Activated T-helper 17 cell treated with anti-CD3 and anti-CD28 coated beads, Interleukin-2, amount 50 U/mL, for 72 hours (primary cell): ENCODE measurements at regions not wholly inside any gene's neighbourhood (a gene's known extent, or its start where the extent isn't known, plus 50 kb on each side); places are given as distances from the start of the nearest gene placed in this dataset.
"Not testable (repeated sequence)": the region's sequence is repeated elsewhere in the genome, so short reads cannot be mapped to it uniquely, and the experiment has no call there.

Experiments used
- ATAC-seq: fragments of 150-1000 bp; cut with Tn5 transposase; replicated peaks from 2 replicates; pipeline ENCODE4 v1.10.0; 2021; ENCODE audit warnings: mild to moderate bottlenecking, moderate library complexity
- H3K27ac Mint-ChIP-seq: one replicate; pipeline ENCODE4 v1.8.0; 2022; ENCODE audit warnings: mixed read lengths
- H3K27me3 Mint-ChIP-seq: one replicate; pipeline ENCODE4 v1.8.0; 2022; ENCODE audit warnings: mixed read lengths
- H3K36me3 Mint-ChIP-seq: one replicate; pipeline ENCODE4 v1.8.0; 2022; ENCODE audit warnings: low read depth, mild to moderate bottlenecking, mixed read lengths
- H3K4me1 Mint-ChIP-seq: one replicate; pipeline ENCODE4 v1.8.0; 2022; ENCODE audit warnings: mixed read lengths
- H3K4me3 Mint-ChIP-seq: one replicate; pipeline ENCODE4 v1.8.0; 2022; ENCODE audit warnings: mild to moderate bottlenecking, mixed read lengths
- H3K9me3 Mint-ChIP-seq: one replicate; pipeline ENCODE4 v1.8.0; 2022; ENCODE audit warnings: mixed read lengths

DNA sequence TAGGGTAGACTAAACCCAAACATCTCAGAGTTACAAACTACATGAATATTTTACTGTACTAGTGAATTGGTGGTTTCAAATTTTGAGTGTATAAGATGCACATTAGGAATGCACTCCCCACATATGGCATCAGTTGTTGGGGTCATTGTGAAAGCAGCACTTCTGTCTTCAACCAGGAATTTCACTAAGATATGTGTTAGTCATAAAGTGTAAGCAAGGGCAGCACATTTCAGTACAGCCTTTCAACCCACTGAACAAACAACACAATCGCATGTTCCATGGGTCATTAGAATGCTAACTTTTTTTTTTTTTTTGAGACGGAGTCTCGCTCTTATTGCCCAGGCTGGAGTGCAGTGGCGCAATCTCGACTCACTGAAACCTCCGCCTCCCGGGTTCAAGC, 164.1 kb upstream of the MAP2 start:
- no peak for ATAC-seq
- Mint-ChIP-seq H3K9me3 (peaks cover 9% of the 10 kb centered on the region), H3K27ac (no peak overlapping the region), H3K4me3 (no peak overlapping the region), H3K27me3 (no peaks in the 10 kb centered on the region), H3K36me3 (no peaks in the 10 kb centered on the region), H3K4me1 (no peaks in the 10 kb centered on the region)

DNA sequence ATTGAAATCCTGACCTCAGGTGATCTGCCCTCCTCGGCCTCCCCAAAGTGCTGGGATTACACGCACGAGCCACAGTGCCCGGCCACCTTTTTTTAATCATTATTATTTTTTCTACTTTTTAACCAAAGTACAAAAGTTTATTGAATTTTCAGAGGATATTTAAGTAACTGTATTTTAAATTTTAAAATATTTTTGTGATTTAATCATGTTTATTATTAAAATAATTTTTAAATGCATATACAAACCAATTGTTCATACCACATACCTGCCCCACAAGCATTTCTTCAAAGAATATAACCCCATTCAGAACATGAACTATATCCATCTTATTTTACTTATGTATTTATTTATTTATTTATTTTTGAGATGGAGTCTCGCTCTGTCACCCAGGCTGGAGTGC, 163.6 kb upstream of the MAP2 start:
- Mint-ChIP-seq H3K36me3 (no peaks in the 10 kb centered on the region), H3K4me3 (no peak overlapping the region)
- no peak for ATAC-seq

DNA sequence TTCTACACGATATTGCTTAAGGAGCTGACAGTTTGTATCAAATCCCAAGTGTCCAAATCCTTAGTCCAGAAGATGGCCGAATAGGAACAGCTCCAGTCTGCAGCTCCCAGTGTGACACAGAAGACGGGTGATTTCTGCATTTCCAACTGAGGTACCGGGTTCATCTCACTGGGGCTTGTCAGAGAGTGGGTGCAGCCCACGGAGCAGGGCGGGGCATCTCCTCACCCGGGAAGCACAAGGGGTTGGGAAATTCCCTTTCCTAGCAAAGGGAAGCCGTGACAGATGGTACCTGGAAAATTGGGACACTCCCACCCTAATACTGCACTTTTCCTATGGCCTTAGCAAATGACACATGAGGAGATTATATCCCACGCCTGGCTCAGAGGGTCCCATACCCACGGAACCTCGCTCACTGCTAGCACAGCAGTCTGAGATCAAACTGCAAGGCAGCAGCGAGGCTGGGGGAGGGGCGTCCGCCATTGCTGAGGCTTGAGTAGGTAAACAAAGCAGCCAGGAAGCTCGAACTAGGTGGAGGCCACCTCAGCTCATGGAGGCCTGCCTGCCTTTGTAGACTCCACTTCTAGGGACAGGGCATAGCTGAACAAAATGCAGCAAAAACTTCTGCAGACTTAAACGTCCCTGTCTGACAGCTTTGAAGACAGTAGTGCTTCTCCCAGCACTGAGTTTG, 162.3 kb upstream of the MAP2 start:
- H3K27me3 Mint-ChIP-seq = not testable (repeated sequence)

More for the DNA sequence above, 163.6 kb upstream of the MAP2 start:
- H3K4me1 Mint-ChIP-seq = no peaks in the 10 kb centered on the region
- peaks cover 9% of the 10 kb centered on the region for H3K9me3 Mint-ChIP-seq
- H3K27me3 Mint-ChIP-seq = no peaks in the 10 kb centered on the region
- H3K27ac Mint-ChIP-seq = no peak overlapping the region

DNA sequence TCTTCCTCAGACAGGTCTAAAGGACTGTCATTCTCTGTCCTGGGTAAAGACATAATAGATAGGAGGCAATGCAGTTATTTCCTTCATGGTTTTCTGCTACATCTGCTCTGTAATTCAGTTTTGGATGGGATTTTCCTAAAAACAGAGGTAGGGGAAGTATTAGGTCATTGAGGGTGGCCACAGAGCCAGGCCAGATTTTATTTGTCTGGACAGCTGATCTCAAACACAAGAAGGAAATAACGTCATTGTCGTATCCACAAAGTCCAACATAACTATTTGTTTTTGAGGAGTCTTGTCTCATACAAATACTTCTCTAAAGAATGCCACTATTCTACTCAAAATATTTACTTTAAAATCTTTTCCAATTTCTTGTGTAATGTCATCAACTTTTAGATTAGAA, 154.8 kb upstream of the MAP2 start:
- H3K4me1 Mint-ChIP-seq = no peaks in the 10 kb centered on the region
- no peak for ATAC-seq
- no peak overlapping the region for H3K4me3 Mint-ChIP-seq
- no peak overlapping the region for H3K27ac Mint-ChIP-seq
- no peaks in the 10 kb centered on the region for H3K9me3 Mint-ChIP-seq
- H3K27me3 Mint-ChIP-seq = no peaks in the 10 kb centered on the region
- no peaks in the 10 kb centered on the region for H3K36me3 Mint-ChIP-seq

More for the DNA sequence above, 162.3 kb upstream of the MAP2 start:
- not testable (repeated sequence) for H3K4me1 Mint-ChIP-seq, H3K27ac Mint-ChIP-seq, ATAC-seq, H3K4me3 Mint-ChIP-seq, H3K9me3 Mint-ChIP-seq, H3K36me3 Mint-ChIP-seq

DNA sequence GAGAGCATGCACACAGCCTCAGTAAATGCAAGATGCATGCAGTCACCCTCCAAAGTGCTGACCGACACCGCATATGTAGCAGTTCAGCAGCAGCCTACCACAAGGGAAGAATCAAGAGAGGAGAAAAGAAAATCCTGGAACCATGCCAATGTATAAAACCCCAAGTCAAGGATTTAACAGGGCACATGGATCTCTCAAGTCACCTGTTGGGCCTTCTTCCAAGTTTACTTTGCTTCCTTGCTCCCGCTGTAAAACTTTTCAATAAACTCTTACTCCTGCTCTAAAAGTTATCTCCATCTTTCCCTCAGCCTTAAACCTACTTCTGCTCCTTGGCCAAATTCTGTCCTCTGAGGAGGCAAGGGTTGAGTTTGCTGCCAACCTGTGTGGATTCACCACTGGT, 147.8 kb upstream of the MAP2 start:
- no peak overlapping the region for H3K4me3 Mint-ChIP-seq
- H3K27me3 Mint-ChIP-seq = no peaks in the 10 kb centered on the region
- no peaks in the 10 kb centered on the region for H3K36me3 Mint-ChIP-seq
- no peak overlapping the region for H3K27ac Mint-ChIP-seq
- peaks cover 10% of the 10 kb centered on the region for H3K9me3 Mint-ChIP-seq
- no peaks in the 10 kb centered on the region for H3K4me1 Mint-ChIP-seq
- ATAC-seq = no peak

DNA sequence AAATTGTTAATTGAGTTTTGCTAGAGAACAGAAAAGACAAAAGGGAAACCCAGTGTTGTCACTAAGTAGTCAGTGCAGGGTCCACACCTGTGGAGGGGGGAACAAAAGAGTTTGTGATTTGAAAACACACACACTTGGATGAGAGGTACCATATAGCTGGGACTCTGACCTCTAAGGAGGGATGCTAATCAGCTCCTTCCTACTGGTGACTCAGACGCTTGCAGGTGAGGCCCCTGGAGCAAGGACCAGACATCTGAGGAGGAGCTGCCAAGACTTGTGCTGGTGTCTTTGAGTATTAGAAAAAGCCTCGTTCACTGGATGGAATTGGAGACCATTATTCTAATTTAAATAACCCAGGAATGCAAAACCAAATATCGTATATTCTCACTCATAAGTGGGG, 146.4 kb upstream of the MAP2 start:
- no peak overlapping the region for H3K4me3 Mint-ChIP-seq
- H3K4me1 Mint-ChIP-seq = no peaks in the 10 kb centered on the region
- ATAC-seq = no peak
- no peaks in the 10 kb centered on the region for H3K27me3 Mint-ChIP-seq
- H3K27ac Mint-ChIP-seq = no peak overlapping the region
- no peaks in the 10 kb centered on the region for H3K36me3 Mint-ChIP-seq
- H3K9me3 Mint-ChIP-seq = peaks cover 10% of the 10 kb centered on the region

DNA sequence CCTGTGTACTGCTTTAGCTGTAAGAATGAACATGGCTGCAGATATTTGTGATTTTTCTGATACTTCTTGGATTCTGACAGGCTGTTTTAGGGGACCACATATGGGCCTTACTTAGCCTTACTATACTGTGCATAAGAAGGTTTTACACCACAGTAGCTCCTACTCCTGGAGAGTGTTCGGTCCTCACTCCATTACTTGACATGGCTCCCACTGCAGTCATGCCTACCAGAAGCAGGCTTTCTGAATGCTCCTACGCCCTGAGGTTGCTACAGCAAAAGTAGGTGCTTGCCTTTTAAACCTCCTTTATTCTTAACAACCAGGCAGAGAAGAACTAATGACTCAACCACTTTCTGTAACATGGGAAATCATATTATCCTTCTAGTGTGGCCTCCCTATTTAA, 125.2 kb upstream of the MAP2 start:
- no peak for ATAC-seq
- no peak overlapping the region for H3K4me3 Mint-ChIP-seq
- no peaks in the 10 kb centered on the region for H3K4me1 Mint-ChIP-seq
- peaks cover 4% of the 10 kb centered on the region for H3K27me3 Mint-ChIP-seq
- peaks cover 18% of the 10 kb centered on the region for H3K9me3 Mint-ChIP-seq
- no peak overlapping the region for H3K27ac Mint-ChIP-seq
- H3K36me3 Mint-ChIP-seq = no peaks in the 10 kb centered on the region

DNA sequence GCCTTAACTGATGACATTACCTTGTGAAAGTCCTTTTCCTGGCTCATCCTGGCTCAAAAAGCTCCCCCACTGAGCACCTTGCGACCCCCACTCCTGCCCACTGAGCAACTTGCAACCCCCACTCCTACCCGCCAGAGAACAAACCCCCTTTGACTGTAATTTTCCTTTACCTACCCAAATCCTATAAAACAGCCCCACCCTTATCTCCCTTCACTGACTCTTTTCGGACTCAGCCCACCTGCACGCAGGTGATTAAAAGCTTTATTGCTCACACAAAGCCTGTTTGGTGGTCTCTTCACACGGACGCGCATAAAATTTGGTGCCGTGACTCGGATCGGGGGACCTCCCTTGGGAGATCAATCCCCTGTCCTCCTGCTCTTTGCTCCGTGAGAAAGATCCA, 124.4 kb upstream of the MAP2 start:
- H3K27me3 Mint-ChIP-seq, H3K4me1 Mint-ChIP-seq, ATAC-seq, H3K27ac Mint-ChIP-seq, H3K4me3 Mint-ChIP-seq, H3K36me3 Mint-ChIP-seq: not testable (repeated sequence)
- H3K9me3 Mint-ChIP-seq = peaks cover 21% of the 10 kb centered on the region

DNA sequence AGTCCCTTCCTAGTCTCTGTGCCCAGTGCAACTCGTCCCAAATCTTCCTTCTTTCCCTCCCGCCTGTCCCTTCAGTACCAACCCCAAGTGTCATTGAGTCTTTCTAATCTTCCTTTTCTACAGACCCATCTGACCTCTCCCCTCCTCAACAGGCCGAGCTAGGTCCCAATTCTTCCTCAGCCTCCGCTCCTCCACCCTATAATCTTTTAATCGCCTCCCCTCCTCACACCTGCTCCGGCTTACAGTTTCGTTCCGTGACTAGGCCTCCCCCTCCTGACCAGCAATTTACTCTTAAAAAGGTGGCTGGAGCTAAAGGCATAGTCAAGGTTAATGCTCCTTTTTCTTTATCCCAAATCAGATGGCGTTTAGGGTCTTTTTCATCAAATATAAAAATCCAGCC, 123.1 kb upstream of the MAP2 start:
- not testable (repeated sequence) for H3K27ac Mint-ChIP-seq, H3K36me3 Mint-ChIP-seq, H3K27me3 Mint-ChIP-seq, H3K4me1 Mint-ChIP-seq, ATAC-seq, H3K4me3 Mint-ChIP-seq
- H3K9me3 Mint-ChIP-seq = peaks cover 21% of the 10 kb centered on the region

DNA sequence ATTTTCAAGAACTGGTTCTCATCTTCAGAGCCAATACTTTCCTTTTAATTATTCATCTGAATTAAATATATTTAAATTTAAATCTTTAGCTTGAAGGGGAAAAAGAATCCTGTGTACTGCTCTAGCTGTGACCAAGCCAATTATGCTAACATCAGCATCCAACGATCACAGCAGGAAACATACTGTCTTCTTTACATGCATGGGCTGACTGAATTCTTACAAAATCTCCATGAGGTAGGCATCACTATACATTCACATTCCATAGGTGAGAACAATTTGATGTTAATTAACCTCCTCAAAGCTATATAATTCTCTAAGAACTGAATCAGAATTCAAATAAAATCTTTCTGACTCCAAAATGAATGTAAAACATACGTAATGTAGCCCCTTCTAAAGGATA, 118.8 kb upstream of the MAP2 start:
- Mint-ChIP-seq H3K9me3 (peaks cover 24% of the 10 kb centered on the region), H3K27ac (no peak overlapping the region), H3K4me3 (no peak overlapping the region), H3K4me1 (no peaks in the 10 kb centered on the region), H3K36me3 (no peaks in the 10 kb centered on the region), H3K27me3 (peaks cover 4% of the 10 kb centered on the region)
- ATAC-seq = no peak

DNA sequence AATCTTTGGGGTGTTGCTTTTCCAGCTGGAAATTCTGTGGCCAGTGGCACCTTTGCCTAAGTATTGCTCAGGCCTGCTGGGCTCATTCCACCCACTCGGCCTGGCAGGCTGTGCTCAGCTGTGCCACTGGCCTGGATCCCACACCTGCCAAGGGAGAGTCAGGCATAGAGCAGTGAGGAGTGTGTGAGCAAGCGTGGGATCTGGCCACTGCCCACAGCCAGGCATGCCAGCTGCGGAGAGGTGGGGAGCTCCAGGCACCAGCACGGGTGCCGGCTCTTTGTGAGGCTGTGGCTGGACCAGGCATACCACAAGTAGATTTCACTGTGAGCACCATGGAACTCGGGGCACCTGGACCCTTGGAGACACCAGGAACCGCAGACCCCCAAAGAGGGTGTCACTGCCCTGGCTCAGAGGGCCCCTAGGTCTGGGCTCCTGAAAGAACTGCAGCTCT, 118.1 kb upstream of the MAP2 start:
- H3K9me3 Mint-ChIP-seq = peaks cover 19% of the 10 kb centered on the region
- H3K4me1 Mint-ChIP-seq = no peaks in the 10 kb centered on the region
- ATAC-seq = no peak
- H3K27me3 Mint-ChIP-seq = peaks cover 4% of the 10 kb centered on the region
- no peaks in the 10 kb centered on the region for H3K36me3 Mint-ChIP-seq
- no peak overlapping the region for H3K27ac Mint-ChIP-seq
- H3K4me3 Mint-ChIP-seq = no peak overlapping the region

DNA sequence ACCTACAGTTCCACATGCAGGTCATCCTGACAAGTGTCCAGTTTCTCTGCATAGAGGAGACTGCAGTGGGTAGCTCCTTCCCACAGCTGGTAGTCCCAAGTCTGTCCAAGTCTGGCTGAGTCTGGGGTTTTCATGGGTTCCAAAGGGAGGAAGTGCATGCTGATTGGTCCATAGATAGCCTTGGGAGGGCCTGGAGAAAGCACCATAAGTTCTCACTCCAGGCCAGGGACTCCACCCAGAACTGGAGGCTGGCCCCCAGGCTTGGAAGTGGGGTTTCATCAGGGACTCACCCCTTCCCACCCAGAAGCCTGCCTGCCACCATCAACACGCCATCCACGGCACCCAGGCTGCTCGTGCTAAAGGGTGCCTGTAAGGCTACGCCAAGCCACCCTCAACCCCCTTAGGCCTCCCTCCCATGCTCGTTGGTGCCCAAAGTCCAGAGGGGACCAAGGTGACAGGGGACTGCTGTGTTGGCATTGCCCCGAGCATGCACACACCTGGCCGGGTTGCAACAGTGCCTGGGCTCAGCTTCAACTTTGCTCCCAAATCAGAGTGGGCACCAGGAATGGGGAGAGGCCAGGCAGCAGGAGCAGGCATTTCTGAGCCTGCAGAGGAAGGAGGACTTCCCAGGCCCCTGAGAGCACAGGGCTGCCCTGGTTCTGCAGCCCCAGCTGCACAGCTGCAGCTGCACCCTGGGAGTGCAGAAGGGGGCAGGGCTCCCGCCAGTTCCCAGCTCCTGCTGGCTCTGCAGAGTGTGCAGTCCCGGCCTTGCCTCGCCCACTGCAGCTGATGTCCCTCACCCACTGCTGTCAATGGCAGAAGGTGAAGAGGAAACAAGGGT, 116.5 kb upstream of the MAP2 start:
- no peak for ATAC-seq
- Mint-ChIP-seq H3K27me3 (peaks cover 4% of the 10 kb centered on the region), H3K9me3 (peaks cover 22% of the 10 kb centered on the region), H3K4me1 (no peaks in the 10 kb centered on the region), H3K4me3 (no peak overlapping the region), H3K27ac (no peak overlapping the region), H3K36me3 (no peaks in the 10 kb centered on the region)

DNA sequence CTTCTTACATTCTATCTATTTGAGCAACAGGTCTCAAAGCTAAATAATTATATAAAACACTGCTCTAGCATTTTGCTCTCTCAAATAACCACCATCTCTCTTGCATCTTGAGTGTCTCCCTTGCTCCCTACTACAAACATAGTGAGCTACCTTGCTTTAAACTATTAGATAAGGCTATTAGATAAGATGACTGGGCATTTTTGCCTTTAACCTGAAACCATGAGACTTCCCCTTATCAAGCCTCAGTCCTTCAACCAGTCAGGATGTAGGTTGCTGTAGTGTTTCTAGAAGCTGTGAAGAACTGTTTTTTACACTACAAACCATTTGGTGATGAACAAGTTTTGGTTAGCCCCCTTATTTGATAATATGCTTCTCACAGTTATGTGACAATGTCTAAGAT, 115.4 kb upstream of the MAP2 start:
- no peaks in the 10 kb centered on the region for H3K36me3 Mint-ChIP-seq
- H3K4me3 Mint-ChIP-seq = no peak overlapping the region
- H3K4me1 Mint-ChIP-seq = no peaks in the 10 kb centered on the region
- peaks cover 16% of the 10 kb centered on the region for H3K9me3 Mint-ChIP-seq
- H3K27ac Mint-ChIP-seq = no peak overlapping the region
- no peak for ATAC-seq
- no peaks in the 10 kb centered on the region for H3K27me3 Mint-ChIP-seq

DNA sequence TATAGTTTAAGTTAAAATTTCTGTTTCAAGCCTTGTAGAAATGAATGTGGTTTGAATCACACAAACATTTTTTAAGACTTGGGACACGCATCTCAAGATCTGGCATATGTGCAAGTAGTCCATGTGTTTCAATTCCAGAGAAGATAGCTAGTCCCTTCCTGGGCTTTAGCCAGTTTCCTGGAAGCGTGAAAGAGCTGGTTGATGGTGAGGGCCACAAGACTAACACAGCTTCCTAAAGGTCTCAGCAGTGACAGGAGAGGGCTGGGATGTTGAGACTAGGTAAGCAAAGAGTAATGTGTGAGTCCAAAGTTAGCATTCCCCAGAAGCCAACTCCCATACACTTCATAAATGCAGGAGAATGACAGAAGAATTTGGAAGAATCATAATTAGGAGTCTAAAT, 111.9 kb upstream of the MAP2 start:
- H3K9me3 Mint-ChIP-seq = peaks cover 13% of the 10 kb centered on the region
- H3K4me3 Mint-ChIP-seq = no peak overlapping the region
- ATAC-seq = no peak
- H3K27me3 Mint-ChIP-seq = no peaks in the 10 kb centered on the region
- H3K4me1 Mint-ChIP-seq = no peaks in the 10 kb centered on the region
- no peaks in the 10 kb centered on the region for H3K36me3 Mint-ChIP-seq
- H3K27ac Mint-ChIP-seq = no peak overlapping the region

DNA sequence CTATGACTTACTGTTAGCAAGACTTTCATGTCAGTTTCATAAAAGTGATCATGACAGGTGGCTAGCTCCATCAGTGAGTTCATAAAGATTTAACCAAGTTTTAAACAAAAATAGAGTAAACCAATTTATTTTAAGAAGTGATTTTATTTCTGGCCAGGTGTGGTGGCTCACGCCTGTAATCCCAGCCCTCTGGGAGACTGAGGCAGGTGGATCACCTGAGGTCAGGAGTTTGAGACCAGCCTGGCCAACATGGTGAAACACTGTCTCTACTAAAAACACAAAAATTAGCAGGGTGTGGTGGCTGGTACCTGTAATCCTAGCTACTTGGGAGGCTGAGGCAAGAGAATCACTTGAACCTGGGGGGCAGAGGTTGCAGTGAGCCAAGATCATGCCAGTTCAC, 111.4 kb upstream of the MAP2 start:
- not testable (repeated sequence) for H3K27ac Mint-ChIP-seq, ATAC-seq, H3K4me1 Mint-ChIP-seq, H3K36me3 Mint-ChIP-seq, H3K4me3 Mint-ChIP-seq, H3K27me3 Mint-ChIP-seq
- H3K9me3 Mint-ChIP-seq = peaks cover 13% of the 10 kb centered on the region
